Thymus (tissue), 11 donors: ENCODE measurements at regions not wholly inside any gene's neighbourhood (a gene's known extent, or its start where the extent isn't known, plus 50 kb on each side); places are given as distances from the start of the nearest gene placed in this dataset.

ENCODE experiments used
- DNase-seq, 9 donors: peaks; one replicate each; pipeline ENCODE4 v3.0.0-alpha.2; 2013; ENCODE audit warnings: low spot score in 9 of 9, low read depth in 6 of 9, missing footprints in 1 of 9
- H3K27ac ChIP-seq, 2 donors: one replicate each; pipeline ENCODE4 v1.5.1; 2013; ENCODE audit warnings: control low read depth in 1 of 2, low read depth in 1 of 2, low read length in 1 of 2, mild to moderate bottlenecking in 1 of 2, moderate library complexity in 1 of 2
- H3K27me3 ChIP-seq, 2 donors: one replicate each; pipeline ENCODE4 v1.5.1; 2013; ENCODE audit warnings: low read length in 1 of 2; ENCODE audit not compliant: control insufficient read depth in 2 of 2, insufficient read depth in 1 of 2
- H3K36me3 ChIP-seq, 2 donors: one replicate each; pipeline ENCODE4 v1.5.1; 2013; ENCODE audit warnings: low read length in 1 of 2, mild to moderate bottlenecking in 1 of 2, moderate library complexity in 1 of 2; ENCODE audit not compliant: control insufficient read depth in 2 of 2, insufficient read depth in 2 of 2
- H3K4me1 ChIP-seq, 2 donors: one replicate each; pipeline ENCODE4 v1.5.1; 2013; ENCODE audit warnings: low read length in 2 of 2; ENCODE audit not compliant: control insufficient read depth in 2 of 2, insufficient read depth in 2 of 2
- H3K4me3 ChIP-seq, 2 donors: one replicate each; pipeline ENCODE4 v1.5.1; 2013; ENCODE audit warnings: low read length in 2 of 2, control low read depth in 1 of 2, mild to moderate bottlenecking in 1 of 2
- H3K9me3 ChIP-seq, 2 donors: one replicate each; pipeline ENCODE4 v1.5.1; 2013; ENCODE audit warnings: low read length in 1 of 2, mild to moderate bottlenecking in 1 of 2; ENCODE audit not compliant: control insufficient read depth in 2 of 2, insufficient read depth in 1 of 2
- WGBS: extraction: QIAGEN DNeasy Blood & Tissue Kit; methylation state at CpG from one replicate; pipeline ENCODE4 v1.1.7; 2013; 5-methylcytosine and 5-hydroxymethylcytosine counted together
- donor health status: healthy.

- Histone ChIP-seq H3K36me3 (no peaks in the 10 kb centered on the region), H3K4me1 (no peaks in the 10 kb centered on the region), H3K9me3 (peaks cover 0 to 4% of the 10 kb centered on the region in 2 donors), H3K4me3 (no peak overlapping the region), H3K27me3 (no peaks in the 10 kb centered on the region), H3K27ac (no peak overlapping the region)
- no peak for DNase-seq
Observed at GRCh38 chr4:89541998-89542397, 234.4 kb upstream of the GPRIN3 start.

GRCh38 chr4:89539797-89540711, 232.5 kb upstream of the GPRIN3 start:
- no peak overlapping the region for H3K4me3 ChIP-seq
- no peaks in the 10 kb centered on the region for H3K4me1 ChIP-seq
- peaks cover 2 to 10% of the 10 kb centered on the region in 2 donors for H3K27me3 ChIP-seq
- 97% methylated on average over 2 of the region's 2 CpGs for WGBS
- peaks cover 0 to 4% of the 10 kb centered on the region in 2 donors for H3K9me3 ChIP-seq
- no peak overlapping the region for H3K27ac ChIP-seq
- no peak for DNase-seq
- no peaks in the 10 kb centered on the region for H3K36me3 ChIP-seq

- no peaks in the 10 kb centered on the region for H3K36me3 ChIP-seq
- WGBS = 94% methylated on average over 3 of the region's 3 CpGs
- peaks cover 5 to 16% of the 10 kb centered on the region in 2 donors for H3K27me3 ChIP-seq
- peaks cover 0 to 4% of the 10 kb centered on the region in 2 donors for H3K9me3 ChIP-seq
- no peak overlapping the region for H3K4me3 ChIP-seq
- H3K27ac ChIP-seq = no peak overlapping the region
- no peak for DNase-seq
- H3K4me1 ChIP-seq = no peaks in the 10 kb centered on the region
Observed at GRCh38 chr4:89539374-89539773, 231.8 kb upstream of the GPRIN3 start.

- Histone ChIP-seq H3K27me3 (peaks cover 5 to 16% of the 10 kb centered on the region in 2 donors), H3K27ac (no peak overlapping the region), H3K4me1 (no peaks in the 10 kb centered on the region), H3K9me3 (peaks cover 0 to 4% of the 10 kb centered on the region in 2 donors), H3K36me3 (no peaks in the 10 kb centered on the region), H3K4me3 (no peak overlapping the region)
- 90% methylated on average over 1 of the region's 1 CpG for WGBS
- DNase-seq = no peak
Observed at GRCh38 chr4:89538886-89539285, 231.3 kb upstream of the GPRIN3 start.

- DNase-seq = no peak
- H3K27ac ChIP-seq = no peak overlapping the region
- H3K9me3 ChIP-seq = peaks cover 0 to 4% of the 10 kb centered on the region in 2 donors
- no peaks in the 10 kb centered on the region for H3K4me1 ChIP-seq
- no peaks in the 10 kb centered on the region for H3K36me3 ChIP-seq
- H3K4me3 ChIP-seq = no peak overlapping the region
- H3K27me3 ChIP-seq = peaks cover 7 to 22% of the 10 kb centered on the region in 2 donors
Observed at GRCh38 chr4:89538171-89538570, 230.6 kb upstream of the GPRIN3 start.

GRCh38 chr4:89537281-89537680, 229.7 kb upstream of the GPRIN3 start:
- no peaks in the 10 kb centered on the region for H3K9me3 ChIP-seq
- no peaks in the 10 kb centered on the region for H3K36me3 ChIP-seq
- 97% methylated on average over 1 of the region's 1 CpG for WGBS
- no peak for DNase-seq
- H3K27ac ChIP-seq = no peak overlapping the region
- peaks cover 13 to 30% of the 10 kb centered on the region in 2 donors for H3K27me3 ChIP-seq
- H3K4me3 ChIP-seq = no peak overlapping the region
- no peaks in the 10 kb centered on the region for H3K4me1 ChIP-seq

- 89% methylated on average over 3 of the region's 3 CpGs for WGBS
- peaks cover 20 to 50% of the 10 kb centered on the region in 2 donors for H3K27me3 ChIP-seq
- H3K36me3 ChIP-seq = no peaks in the 10 kb centered on the region
- no peaks in the 10 kb centered on the region for H3K9me3 ChIP-seq
- DNase-seq = no peak
- H3K4me3 ChIP-seq = no peak overlapping the region
- H3K27ac ChIP-seq = no peak overlapping the region
- H3K4me1 ChIP-seq = no peaks in the 10 kb centered on the region
Observed at GRCh38 chr4:89535251-89535650, 227.7 kb upstream of the GPRIN3 start.

- H3K27me3 ChIP-seq = peaks cover 24 to 59% of the 10 kb centered on the region in 2 donors
Observed at GRCh38 chr4:89534356-89534755, 226.8 kb upstream of the GPRIN3 start.

GRCh38 chr4:89531932-89532640, 224.5 kb upstream of the GPRIN3 start:
- H3K4me3 ChIP-seq = no peak overlapping the region
- H3K27me3 ChIP-seq = peaks cover 27 to 67% of the 10 kb centered on the region in 2 donors
- H3K4me1 ChIP-seq = peaks cover 5 to 11% of the 10 kb centered on the region in 2 donors
- H3K36me3 ChIP-seq = no peaks in the 10 kb centered on the region
- DNase-seq = no peak
- H3K9me3 ChIP-seq = peaks cover 0 to 2% of the 10 kb centered on the region in 2 donors
- no peak overlapping the region for H3K27ac ChIP-seq
- WGBS = 96% methylated on average over 2 of the region's 2 CpGs

More at GRCh38 chr4:89534356-89534755, 226.8 kb upstream of the GPRIN3 start:
- Histone ChIP-seq H3K4me3 (no peak overlapping the region), H3K27ac (no peak overlapping the region), H3K4me1 (no peaks in the 10 kb centered on the region), H3K9me3 (no peaks in the 10 kb centered on the region), H3K36me3 (no peaks in the 10 kb centered on the region)
- no peak for DNase-seq
